Liver (tissue), 8 donors: ENCODE measurements at regions not wholly inside any gene's neighbourhood (a gene's known extent, or its start where the extent isn't known, plus 50 kb on each side); places are given as distances from the start of the nearest gene placed in this dataset.

Experiments used
- DNase-seq: peaks from one replicate; pipeline ENCODE4 v3.0.0-alpha.2; 2017; ENCODE audit warnings: low spot score
- H3K27ac ChIP-seq, 2 donors: one replicate each; pipeline ENCODE4 v1.7.0; 2013; ENCODE audit warnings: inconsistent platforms in 2 of 2, low read length in 2 of 2, control low read depth in 1 of 2, low read depth in 1 of 2, mild to moderate bottlenecking in 1 of 2
- H3K27me3 ChIP-seq, 4 donors: one replicate each; pipeline versions ENCODE4 v1.6.1 to v1.7.0; 2013; ENCODE audit warnings: low read length in 3 of 4, inconsistent platforms in 1 of 4, mild to moderate bottlenecking in 1 of 4, moderate library complexity in 1 of 4; ENCODE audit not compliant: control insufficient read depth in 4 of 4, insufficient read depth in 4 of 4
- H3K36me3 ChIP-seq, 4 donors: one replicate each; pipeline versions ENCODE4 v1.6.1 to v1.7.0; 2013; ENCODE audit warnings: low read length in 3 of 4, mild to moderate bottlenecking in 3 of 4, low read depth in 1 of 4, moderate library complexity in 1 of 4; ENCODE audit not compliant: control insufficient read depth in 4 of 4, insufficient read depth in 3 of 4
- H3K4me1 ChIP-seq, 4 donors: one replicate each; pipeline versions ENCODE4 v1.6.1 to v1.7.0; 2013; ENCODE audit warnings: low read length in 3 of 4, mild to moderate bottlenecking in 3 of 4, moderate library complexity in 1 of 4; ENCODE audit not compliant: control insufficient read depth in 4 of 4, insufficient read depth in 4 of 4
- H3K4me3 ChIP-seq, 3 donors: one replicate each; pipeline versions ENCODE4 v1.6.1 to v1.7.0; 2013; ENCODE audit warnings: low read length in 3 of 3, control low read depth in 1 of 3, low read depth in 1 of 3, mild to moderate bottlenecking in 1 of 3
- H3K9ac ChIP-seq, 2 donors: one replicate each; pipeline ENCODE4 v1.7.0; 2013; ENCODE audit warnings: low read length in 2 of 2, mild to moderate bottlenecking in 2 of 2, moderate library complexity in 2 of 2, control low read depth in 1 of 2, low read depth in 1 of 2
- H3K9me3 ChIP-seq, 4 donors: one replicate each; pipeline versions ENCODE4 v1.6.1 to v1.7.0; 2013; ENCODE audit warnings: low read length in 3 of 4; ENCODE audit not compliant: control insufficient read depth in 4 of 4
- EGR1 ChIP-seq, 2 donors: IDR thresholded peaks; 2 replicates each; pipeline ENCODE4 v1.6.1; 2016 to 2018; ENCODE audit warnings: antibody characterized with exemption in 2 of 2, low read depth in 2 of 2
- FOXA1 ChIP-seq: IDR thresholded peaks from 2 replicates; pipeline ENCODE4 v1.6.1; 2016; ENCODE audit warnings: antibody characterized with exemption
- FOXA2 ChIP-seq: IDR thresholded peaks from 2 replicates; pipeline ENCODE4 v1.6.1; 2016; ENCODE audit warnings: antibody characterized with exemption
- GABPA ChIP-seq, 2 donors: IDR thresholded peaks in 1 of 2; conservative IDR thresholded peaks in 1 of 2; 2 replicates each; pipeline ENCODE4 v1.6.1; 2016; ENCODE audit warnings: antibody characterized with exemption in 2 of 2, mild to moderate bottlenecking in 1 of 2, moderate library complexity in 1 of 2
- HNF4A ChIP-seq, 2 donors: conservative IDR thresholded peaks; 2 replicates each; pipeline ENCODE4 v1.6.1; 2016; ENCODE audit warnings: antibody characterized with exemption in 2 of 2, mild to moderate bottlenecking in 2 of 2
- HNF4G ChIP-seq: IDR thresholded peaks from 2 replicates; pipeline ENCODE4 v1.6.1; 2016; ENCODE audit warnings: antibody characterized with exemption
- JUND ChIP-seq, 2 donors: IDR thresholded peaks; 2 replicates each; pipeline ENCODE4 v1.6.1; 2016; ENCODE audit warnings: antibody characterized with exemption in 2 of 2
- NR2F2 ChIP-seq: IDR thresholded peaks from 2 replicates; pipeline ENCODE4 v1.6.1; 2016; ENCODE audit warnings: antibody characterized with exemption
- RAD21 ChIP-seq, 2 donors: IDR thresholded peaks; 2 replicates each; pipeline ENCODE4 v1.6.1; 2016; ENCODE audit warnings: antibody characterized with exemption in 2 of 2, mild to moderate bottlenecking in 2 of 2
- RXRA ChIP-seq, 2 donors: IDR thresholded peaks; 2 replicates each; pipeline ENCODE4 v1.6.1; 2017 to 2018; ENCODE audit warnings: antibody characterized with exemption in 2 of 2, mild to moderate bottlenecking in 1 of 2
- SP1 ChIP-seq: IDR thresholded peaks from 2 replicates; pipeline ENCODE4 v1.6.1; 2018; ENCODE audit warnings: antibody characterized with exemption, mild to moderate bottlenecking
- TAF1 ChIP-seq: conservative IDR thresholded peaks from 2 replicates; pipeline ENCODE4 v1.6.1; 2016; ENCODE audit warnings: antibody characterized with exemption, mild to moderate bottlenecking
- YY1 ChIP-seq: IDR thresholded peaks from 2 replicates; pipeline ENCODE4 v1.6.1; 2016; ENCODE audit warnings: antibody characterized with exemption, mild to moderate bottlenecking
- WGBS: extraction: QIAGEN DNeasy Blood & Tissue Kit; methylation state at CpG from one replicate; pipeline ENCODE4 v1.1.7; 2013; 5-methylcytosine and 5-hydroxymethylcytosine counted together
- TF ChIP-seq, protein P1 (sequence below): IDR thresholded peaks from 2 replicates; pipeline ENCODE4 v1.6.1; 2016; ENCODE audit warnings: antibody characterized with exemption
- TF ChIP-seq, protein P2 (sequence below): IDR thresholded peaks from 2 replicates; pipeline ENCODE4 v1.6.1; 2016; ENCODE audit warnings: antibody characterized with exemption, mild to moderate bottlenecking
- TF ChIP-seq, protein P3 (sequence below): fragments of 150-350 bp; IDR thresholded peaks from 2 replicates; pipeline ENCODE4 v1.5.1; 2017; ENCODE audit warnings: improper control_type of control experiment, low read depth, low read length; ENCODE audit not compliant: missing input control
- TF ChIP-seq, protein P4 (sequence below): IDR thresholded peaks from 2 replicates; pipeline ENCODE4 v1.6.1; 2016; ENCODE audit warnings: antibody characterized with exemption
- TF ChIP-seq, protein P5 (sequence below): IDR thresholded peaks from 2 replicates; pipeline ENCODE4 v1.6.1; 2016; ENCODE audit warnings: antibody characterized with exemption
- donor health status: healthy.
- donor health status: healthy.
- donor health status: healthy.
- donor health status: healthy.
- donor health status: healthy.

DNA sequence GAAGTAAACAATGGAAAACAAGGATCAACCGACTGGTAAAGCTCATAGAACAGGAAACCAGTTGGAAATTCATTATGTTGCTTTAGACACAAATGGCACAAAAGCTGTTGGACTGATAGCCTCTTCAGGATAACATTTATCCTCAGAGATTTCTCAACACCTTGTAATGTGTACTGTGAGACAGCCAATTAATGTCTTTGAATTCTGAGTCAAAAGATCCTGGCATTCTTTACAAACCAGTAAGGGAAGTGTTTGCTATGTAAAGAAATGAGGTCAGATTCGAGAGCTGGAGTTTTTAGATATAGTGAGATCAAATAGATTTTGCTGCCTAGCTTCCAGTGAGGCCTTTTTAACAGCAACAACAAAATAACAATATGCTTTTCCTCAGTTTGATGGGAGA is 439.2 kb downstream of the C6orf118 start:
- no peak overlapping the region for H3K27ac ChIP-seq
- no peaks in the 10 kb centered on the region for H3K36me3 ChIP-seq
- peaks cover 0 to 5% (median 1%) of the 10 kb centered on the region in 4 donors for H3K9me3 ChIP-seq
- no peaks in the 10 kb centered on the region for H3K4me1 ChIP-seq
- TF ChIP-seq HNF4A (conservative IDR thresholded peaks at IDR 0.05) (no peak), NR2F2 (no peak), TAF1 (no peak), SP1 (no peak), YY1 (no peak), RXRA (IDR thresholded peaks at IDR 0.05) (no peak), HNF4G (no peak), FOXA1 (no peak), EGR1 (IDR thresholded peaks at IDR 0.05; ENCODE audit: low read depth in 2 of 2) (no peak), RAD21 (IDR thresholded peaks at IDR 0.05) (no peak), JUND (IDR thresholded peaks at IDR 0.05) (no peak), FOXA2 (no peak), GABPA (IDR thresholded peaks at IDR 0.05 in 1 of 2, conservative IDR thresholded peaks at IDR 0.05 in 1 of 2) (no peak)
- TF ChIP-seq, protein P1, sequence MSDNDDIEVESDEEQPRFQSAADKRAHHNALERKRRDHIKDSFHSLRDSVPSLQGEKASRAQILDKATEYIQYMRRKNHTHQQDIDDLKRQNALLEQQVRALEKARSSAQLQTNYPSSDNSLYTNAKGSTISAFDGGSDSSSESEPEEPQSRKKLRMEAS: no peak
- TF ChIP-seq, protein P2, sequence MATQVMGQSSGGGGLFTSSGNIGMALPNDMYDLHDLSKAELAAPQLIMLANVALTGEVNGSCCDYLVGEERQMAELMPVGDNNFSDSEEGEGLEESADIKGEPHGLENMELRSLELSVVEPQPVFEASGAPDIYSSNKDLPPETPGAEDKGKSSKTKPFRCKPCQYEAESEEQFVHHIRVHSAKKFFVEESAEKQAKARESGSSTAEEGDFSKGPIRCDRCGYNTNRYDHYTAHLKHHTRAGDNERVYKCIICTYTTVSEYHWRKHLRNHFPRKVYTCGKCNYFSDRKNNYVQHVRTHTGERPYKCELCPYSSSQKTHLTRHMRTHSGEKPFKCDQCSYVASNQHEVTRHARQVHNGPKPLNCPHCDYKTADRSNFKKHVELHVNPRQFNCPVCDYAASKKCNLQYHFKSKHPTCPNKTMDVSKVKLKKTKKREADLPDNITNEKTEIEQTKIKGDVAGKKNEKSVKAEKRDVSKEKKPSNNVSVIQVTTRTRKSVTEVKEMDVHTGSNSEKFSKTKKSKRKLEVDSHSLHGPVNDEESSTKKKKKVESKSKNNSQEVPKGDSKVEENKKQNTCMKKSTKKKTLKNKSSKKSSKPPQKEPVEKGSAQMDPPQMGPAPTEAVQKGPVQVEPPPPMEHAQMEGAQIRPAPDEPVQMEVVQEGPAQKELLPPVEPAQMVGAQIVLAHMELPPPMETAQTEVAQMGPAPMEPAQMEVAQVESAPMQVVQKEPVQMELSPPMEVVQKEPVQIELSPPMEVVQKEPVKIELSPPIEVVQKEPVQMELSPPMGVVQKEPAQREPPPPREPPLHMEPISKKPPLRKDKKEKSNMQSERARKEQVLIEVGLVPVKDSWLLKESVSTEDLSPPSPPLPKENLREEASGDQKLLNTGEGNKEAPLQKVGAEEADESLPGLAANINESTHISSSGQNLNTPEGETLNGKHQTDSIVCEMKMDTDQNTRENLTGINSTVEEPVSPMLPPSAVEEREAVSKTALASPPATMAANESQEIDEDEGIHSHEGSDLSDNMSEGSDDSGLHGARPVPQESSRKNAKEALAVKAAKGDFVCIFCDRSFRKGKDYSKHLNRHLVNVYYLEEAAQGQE: no peak
- TF ChIP-seq, protein P3, sequence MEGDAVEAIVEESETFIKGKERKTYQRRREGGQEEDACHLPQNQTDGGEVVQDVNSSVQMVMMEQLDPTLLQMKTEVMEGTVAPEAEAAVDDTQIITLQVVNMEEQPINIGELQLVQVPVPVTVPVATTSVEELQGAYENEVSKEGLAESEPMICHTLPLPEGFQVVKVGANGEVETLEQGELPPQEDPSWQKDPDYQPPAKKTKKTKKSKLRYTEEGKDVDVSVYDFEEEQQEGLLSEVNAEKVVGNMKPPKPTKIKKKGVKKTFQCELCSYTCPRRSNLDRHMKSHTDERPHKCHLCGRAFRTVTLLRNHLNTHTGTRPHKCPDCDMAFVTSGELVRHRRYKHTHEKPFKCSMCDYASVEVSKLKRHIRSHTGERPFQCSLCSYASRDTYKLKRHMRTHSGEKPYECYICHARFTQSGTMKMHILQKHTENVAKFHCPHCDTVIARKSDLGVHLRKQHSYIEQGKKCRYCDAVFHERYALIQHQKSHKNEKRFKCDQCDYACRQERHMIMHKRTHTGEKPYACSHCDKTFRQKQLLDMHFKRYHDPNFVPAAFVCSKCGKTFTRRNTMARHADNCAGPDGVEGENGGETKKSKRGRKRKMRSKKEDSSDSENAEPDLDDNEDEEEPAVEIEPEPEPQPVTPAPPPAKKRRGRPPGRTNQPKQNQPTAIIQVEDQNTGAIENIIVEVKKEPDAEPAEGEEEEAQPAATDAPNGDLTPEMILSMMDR: no peak
- TF ChIP-seq, protein P4, sequence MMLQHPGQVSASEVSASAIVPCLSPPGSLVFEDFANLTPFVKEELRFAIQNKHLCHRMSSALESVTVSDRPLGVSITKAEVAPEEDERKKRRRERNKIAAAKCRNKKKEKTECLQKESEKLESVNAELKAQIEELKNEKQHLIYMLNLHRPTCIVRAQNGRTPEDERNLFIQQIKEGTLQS: no peak
- TF ChIP-seq, protein P5, sequence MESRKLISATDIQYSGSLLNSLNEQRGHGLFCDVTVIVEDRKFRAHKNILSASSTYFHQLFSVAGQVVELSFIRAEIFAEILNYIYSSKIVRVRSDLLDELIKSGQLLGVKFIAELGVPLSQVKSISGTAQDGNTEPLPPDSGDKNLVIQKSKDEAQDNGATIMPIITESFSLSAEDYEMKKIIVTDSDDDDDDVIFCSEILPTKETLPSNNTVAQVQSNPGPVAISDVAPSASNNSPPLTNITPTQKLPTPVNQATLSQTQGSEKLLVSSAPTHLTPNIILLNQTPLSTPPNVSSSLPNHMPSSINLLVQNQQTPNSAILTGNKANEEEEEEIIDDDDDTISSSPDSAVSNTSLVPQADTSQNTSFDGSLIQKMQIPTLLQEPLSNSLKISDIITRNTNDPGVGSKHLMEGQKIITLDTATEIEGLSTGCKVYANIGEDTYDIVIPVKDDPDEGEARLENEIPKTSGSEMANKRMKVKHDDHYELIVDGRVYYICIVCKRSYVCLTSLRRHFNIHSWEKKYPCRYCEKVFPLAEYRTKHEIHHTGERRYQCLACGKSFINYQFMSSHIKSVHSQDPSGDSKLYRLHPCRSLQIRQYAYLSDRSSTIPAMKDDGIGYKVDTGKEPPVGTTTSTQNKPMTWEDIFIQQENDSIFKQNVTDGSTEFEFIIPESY: no peak
- no peak overlapping the region for H3K4me3 ChIP-seq
- H3K27me3 ChIP-seq: no peaks in the 10 kb centered on the region
- DNase-seq: no peak
- 28% methylated on average over 2 of the region's 2 CpGs for WGBS
- no peak overlapping the region for H3K9ac ChIP-seq
